ENCODE measurements at regions not wholly inside any gene's neighbourhood (a gene's known extent, or its start where the extent isn't known, plus 50 kb on each side); places are given as distances from the start of the nearest gene placed in this dataset.

DNA sequence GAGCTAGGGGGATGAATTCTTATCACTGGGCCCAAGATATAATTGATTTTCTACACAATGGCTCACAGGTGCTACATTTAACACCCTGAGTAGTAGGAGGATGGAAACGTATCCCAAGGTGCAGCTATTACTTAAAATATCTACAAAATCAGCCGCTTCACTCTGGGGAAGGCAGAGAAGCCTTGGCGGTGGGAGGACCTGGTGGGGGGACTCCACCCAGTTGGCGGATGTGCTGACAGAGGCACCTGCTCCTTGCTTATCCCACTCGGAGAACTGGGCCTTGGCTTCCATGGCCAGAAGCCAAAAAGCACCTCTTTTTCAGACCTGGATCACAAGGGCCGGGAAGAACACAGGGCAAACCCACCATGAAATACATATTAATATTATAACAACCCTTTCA, 106.3 kb downstream of the OTX2 start:
- intact Hi-C loops (cut with DNase I) = no loop called here
- no peak for ATAC-seq
- no peak for TF ChIP-seq CTCF (IDR thresholded peaks at IDR 0.05)
- Histone ChIP-seq H3K4me3 (no peak overlapping the region), H3K36me3 (no peaks in the 10 kb centered on the region), H3K9me3 (no peaks in the 10 kb centered on the region), H3K27ac (no peak overlapping the region), H3K4me1 (no peaks in the 10 kb centered on the region), H3K27me3 (peaks cover 0 to 25% (median 5%) of the 10 kb centered on the region in 7 donors)
- whole genome bisulfite sequencing, 2 donors = 42 to 46% methylated on average over 6 of the region's 6 CpGs
- DNase-seq = no peak

DNA sequence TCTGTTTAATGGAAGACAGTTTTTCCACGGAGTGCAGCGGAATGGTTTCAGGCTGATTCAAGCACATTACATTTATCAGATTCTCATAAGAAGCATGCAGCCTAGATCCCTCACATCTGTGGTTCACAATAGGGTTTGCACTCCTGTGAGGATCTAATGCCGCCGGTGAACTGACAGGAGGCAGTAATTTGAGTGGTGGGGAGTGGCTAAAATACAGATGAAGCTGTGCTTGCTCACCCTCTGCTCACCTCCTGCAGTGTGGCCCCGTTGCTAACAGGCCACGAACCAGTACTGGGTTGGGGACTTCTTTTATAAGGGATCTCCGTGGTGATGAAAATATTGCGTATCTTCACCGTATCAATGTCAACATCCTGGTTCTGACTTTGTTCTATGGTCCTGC, 107.8 kb downstream of the OTX2 start:
- no peak overlapping the region for H3K27ac ChIP-seq
- intact Hi-C loops (cut with DNase I) = no loop called here
- H3K4me1 ChIP-seq = no peaks in the 10 kb centered on the region
- no peaks in the 10 kb centered on the region for H3K36me3 ChIP-seq
- H3K4me3 ChIP-seq = no peak overlapping the region
- TF ChIP-seq CTCF (IDR thresholded peaks at IDR 0.05) = no peak
- no peak for ATAC-seq
- H3K9me3 ChIP-seq = no peaks in the 10 kb centered on the region
- DNase-seq = no peak
- peaks cover 0 to 19% (median 5%) of the 10 kb centered on the region in 7 donors for H3K27me3 ChIP-seq
- WGBS, 2 donors = 61 to 63% methylated on average over 9 of the region's 9 CpGs

All from heart right ventricle (tissue), 16 donors.